HepG2 (cell line): ENCODE measurements at regions not wholly inside any gene's neighbourhood (a gene's known extent, or its start where the extent isn't known, plus 50 kb on each side); places are given as distances from the start of the nearest gene placed in this dataset.

Experiments
- ATAC-seq: fragments of 200-7000 bp; cut with Tn5 transposase; 3 replicates; pipeline ENCODE4 v1.9.1; 2020; ENCODE audit warnings: mild to moderate bottlenecking, moderate library complexity
- BruUV-seq: library from RNA; stranded (reverse); fragments of 400-500 nt; replicated peaks from 2 replicates; lab custom pipeline; 2021; lab: Mats Ljungman, UMichigan
- CTCF ChIA-PET: fragments of 300-600 bp; formaldehyde crosslinking; extraction: SDS; loops from one replicate; lab custom pipeline; 2021; ENCODE audit warnings: low total read pairs, inconsistent platforms, low intra/inter-chr PET ratio; lab: Yijun Ruan, JAX
- POLR2A ChIA-PET: fragments of 350-600 bp; sonication (Branson Sonifier 250); formaldehyde crosslinking; loops from one replicate; lab custom pipeline; 2020; ENCODE audit warnings: antibody characterized with exemption, inconsistent platforms; lab: Yijun Ruan, JAX
- DNase-seq: peaks from one replicate; pipeline ENCODE4 v3.0.0-alpha.2; 2015; ENCODE audit warnings: low spot score
- FAIRE-seq: peaks from 3 replicates; lab custom pipeline; 2011; peaks lifted over from hg19 to GRCh38; lab: Jason Lieb, UNC
- H2AFZ ChIP-seq: one replicate; pipeline ENCODE4 v1.6.1; 2011; ENCODE audit warnings: low read length, inconsistent platforms
- H3K27ac ChIP-seq: fragments of 300-600 bp; 3 replicates; pipeline ENCODE4 v1.8.0; 2011; ENCODE audit warnings: mixed run types, mild to moderate bottlenecking, mixed read lengths, low read length, inconsistent platforms; ENCODE audit not compliant: insufficient read depth; ENCODE audit errors: extremely low read length
- H3K27me3 ChIP-seq, 2 experiments: fragments of 200-600 bp in 1 of 2; 2 replicates in 1 of 2; 3 replicates in 1 of 2; pipeline versions ENCODE4 v1.6.0 to v1.8.0; 2011; ENCODE audit warnings: low read length in 2 of 2, mild to moderate bottlenecking in 2 of 2, moderate library complexity in 2 of 2, inconsistent platforms in 1 of 2; ENCODE audit not compliant: insufficient read depth in 2 of 2, control insufficient read depth in 1 of 2
- H3K36me3 ChIP-seq, 2 experiments: fragments of 200-600 bp in 1 of 2; replicated peaks in 1 of 2; 2 replicates in 1 of 2; 3 replicates in 1 of 2; pipeline versions ENCODE4 v1.5.1 to v1.8.0; 2011; ENCODE audit warnings: low read length in 2 of 2, inconsistent platforms in 1 of 2; ENCODE audit not compliant: insufficient read depth in 2 of 2, control insufficient read depth in 1 of 2
- H3K4me1 ChIP-seq: 2 replicates; pipeline ENCODE4 v1.5.1; 2012; ENCODE audit warnings: low read length, inconsistent platforms; ENCODE audit not compliant: insufficient read depth
- H3K4me2 ChIP-seq: 2 replicates; pipeline ENCODE4 v1.6.0; 2011; ENCODE audit warnings: low read depth, low read length, inconsistent platforms
- H3K4me3 ChIP-seq, 3 experiments: fragments of 200-600 bp in 1 of 3; sonication (generic), shearing (Covaris generic) in 1 of 3; replicated peaks in 1 of 3; 2 replicates each; pipeline ENCODE4 v1.5.1; 2011 to 2016; ENCODE audit warnings: low read length in 3 of 3, inconsistent platforms in 2 of 3, low read depth in 2 of 3, mild to moderate bottlenecking in 2 of 3, control low read depth in 1 of 3, mixed read lengths in 1 of 3; ENCODE audit not compliant: insufficient read depth in 1 of 3
- H3K79me2 ChIP-seq: one replicate; pipeline ENCODE4 v1.6.1; 2011; ENCODE audit warnings: low read length, inconsistent platforms; ENCODE audit not compliant: insufficient read depth
- H3K9ac ChIP-seq: 2 replicates; pipeline ENCODE4 v1.6.0; 2011; ENCODE audit warnings: mild to moderate bottlenecking, low read depth, low read length, inconsistent platforms; ENCODE audit not compliant: insufficient read depth
- H3K9me3 ChIP-seq: 2 replicates; pipeline ENCODE4 v1.5.1; 2012; ENCODE audit warnings: mild to moderate bottlenecking, low read length
- H4K20me1 ChIP-seq: 2 replicates; pipeline ENCODE4 v1.6.0; 2011; ENCODE audit warnings: inconsistent platforms, mild to moderate bottlenecking, low read length, moderate library complexity; ENCODE audit not compliant: insufficient read depth
- CREM ChIP-seq, 2 experiments: sonication (generic) in 1 of 2; formaldehyde crosslinking in 1 of 2; IDR thresholded peaks; 2 replicates each; pipeline versions ENCODE4 v1.4.0 to v1.6.1; 2016 to 2020; ENCODE audit warnings: antibody characterized with exemption in 1 of 2, mild to moderate bottlenecking in 1 of 2, missing genetic modification reagents in 1 of 2
- DPF2 ChIP-seq: sonication (generic); formaldehyde crosslinking; IDR thresholded peaks from 2 replicates; pipeline ENCODE4 v1.4.0; 2020; ENCODE audit warnings: mild to moderate bottlenecking, low read depth, missing genetic modification reagents, borderline replicate concordance
- ETV6 ChIP-seq: sonication (generic); formaldehyde crosslinking; conservative IDR thresholded peaks from 2 replicates; pipeline ENCODE4 v1.4.0; 2020; ENCODE audit warnings: missing genetic modification reagents
- HCFC1 ChIP-seq: fragments of 150-350 bp; IDR thresholded peaks from 2 replicates; pipeline ENCODE4 v1.6.1; 2014; ENCODE audit warnings: low read depth, low read length
- HMG20A ChIP-seq: IDR thresholded peaks from 2 replicates; pipeline ENCODE4 v1.6.1; 2016; ENCODE audit warnings: borderline replicate concordance
- HNRNPL ChIP-seq: fragments of 200-400 bp; formaldehyde crosslinking; IDR thresholded peaks from 2 replicates; pipeline ENCODE4 v1.6.1; 2017; ENCODE audit warnings: mild to moderate bottlenecking, low read depth, low read length
- MAFG ChIP-seq: sonication (generic); formaldehyde crosslinking; IDR thresholded peaks from 2 replicates; pipeline ENCODE4 v1.5.1; 2020; ENCODE audit warnings: mild to moderate bottlenecking, missing genetic modification reagents
- NCOA1 ChIP-seq: sonication (generic); formaldehyde crosslinking; IDR thresholded peaks from 2 replicates; pipeline ENCODE4 v1.9.0; 2021; ENCODE audit warnings: missing genetic modification reagents
- NCOR1 ChIP-seq: fragments of 200-600 bp; sonication (generic); IDR thresholded peaks from 2 replicates; pipeline ENCODE4 v1.7.0; 2017; ENCODE audit warnings: antibody characterized with exemption, low read length, borderline replicate concordance
- SNAPC4 ChIP-seq: sonication (generic); formaldehyde crosslinking; IDR thresholded peaks from 2 replicates; pipeline ENCODE4 v1.4.0; 2020; ENCODE audit warnings: mild to moderate bottlenecking, missing genetic modification reagents
- SRSF4 ChIP-seq: fragments of 200-400 bp; formaldehyde crosslinking; IDR thresholded peaks from one replicate; pipeline ENCODE4 v1.6.1; 2018; ENCODE audit warnings: mild to moderate bottlenecking, low read depth, low read length, moderate library complexity; ENCODE audit not compliant: poor library complexity, severe bottlenecking
- STAT6 ChIP-seq: sonication (generic); formaldehyde crosslinking; IDR thresholded peaks from 2 replicates; pipeline ENCODE4 v1.4.0; 2020; ENCODE audit warnings: missing genetic modification reagents, mild to moderate bottlenecking, borderline replicate concordance
- TFDP2 ChIP-seq: sonication (generic); formaldehyde crosslinking; IDR thresholded peaks from 2 replicates; pipeline ENCODE4 v1.4.0; 2020; ENCODE audit warnings: missing genetic modification reagents
- ZNF232 ChIP-seq: sonication (generic); formaldehyde crosslinking; IDR thresholded peaks from 2 replicates; pipeline ENCODE4 v1.4.0; 2020; ENCODE audit warnings: missing genetic modification reagents, borderline replicate concordance
- ZNF292 ChIP-seq: sonication (generic); formaldehyde crosslinking; IDR thresholded peaks from 2 replicates; pipeline ENCODE4 v1.8.1; 2022; ENCODE audit warnings: mild to moderate bottlenecking, low read depth, missing genetic modification reagents, borderline replicate concordance
- WGBS: methylation state at CpG from one replicate; pipeline ENCODE4 v1.1.6; 2017; ENCODE audit warnings: low lambda C conversion rate; 5-methylcytosine and 5-hydroxymethylcytosine counted together
- in situ Hi-C: cut with HindIII; loops from 2 replicates; pipeline ENCODE4 v1.10.0; 2017; ENCODE audit warnings: low pct_unique_long_range_greater_than_20kb; ENCODE audit not compliant: extremely low pct_ligation_motif_present
- intact Hi-C: fragments of 100-400 bp; cut with micrococcal nuclease; formaldehyde crosslinking; loops from one replicate; pipeline ENCODE4 v1.10.0; 2022; ENCODE audit not compliant: unreplicated experiment

GRCh38 chr1:208637181-208637580 is 393.0 kb upstream of the PLXNA2 start (continued):
- TF ChIP-seq STAT6 (CRISPR knock-in tag), result no peak
- no peak for TF ChIP-seq DPF2 (CRISPR knock-in tag)
- no peak for TF ChIP-seq ETV6 (CRISPR knock-in tag)
- no peak for TF ChIP-seq HCFC1

- Histone ChIP-seq H3K36me3 (no peaks in the 10 kb centered on the region), H2AFZ (no peak overlapping the region), H3K27ac (no peak overlapping the region), H3K4me1 (no peaks in the 10 kb centered on the region), H4K20me1 (no peaks in the 10 kb centered on the region), H3K79me2 (no peaks in the 10 kb centered on the region), H3K4me2 (no peak overlapping the region), H3K27me3 (no peaks in the 10 kb centered on the region), H3K9ac (no peak overlapping the region), H3K4me3 (no peak overlapping the region), H3K9me3 (no peaks in the 10 kb centered on the region)
- ChIA-PET CTCF (no interaction called here), POLR2A (no interaction called here)
- no TSS peak for BruUV-seq
- 5% methylated on average over 2 of the region's 2 CpGs for WGBS
- DNase-seq (no peak), ATAC-seq (no peak), FAIRE-seq (no peak)
- intact Hi-C loops (no loop called here), in situ Hi-C loops (loop anchor here (25.0 kb wide), 1 partner anchor 627 kb away; no protein-coding TSS in a partner anchor)
- TF ChIP-seq ZNF232 (no peak), TFDP2 (no peak), NCOR1 (no peak), HNRNPL (no peak), NCOA1 (no peak), SNAPC4 (CRISPR knock-in tag) (no peak), HMG20A (no peak), MAFG (no peak), SRSF4 (no peak), ZNF292 (CRISPR knock-in tag) (no peak), CREM (IDR thresholded peaks at IDR 0.05) (no peak), CREM (CRISPR knock-in tag; IDR thresholded peaks at IDR 0.05) (no peak)
Observed at GRCh38 chr1:208639382-208639781, 395.2 kb upstream of the PLXNA2 start.
